ENCODE measurements at regions not wholly inside any gene's neighbourhood (a gene's known extent, or its start where the extent isn't known, plus 50 kb on each side); places are given as distances from the start of the nearest gene placed in this dataset.
A peak's percentile ranks its signal among the peaks of the same experiment; 100 is the strongest.

DNA sequence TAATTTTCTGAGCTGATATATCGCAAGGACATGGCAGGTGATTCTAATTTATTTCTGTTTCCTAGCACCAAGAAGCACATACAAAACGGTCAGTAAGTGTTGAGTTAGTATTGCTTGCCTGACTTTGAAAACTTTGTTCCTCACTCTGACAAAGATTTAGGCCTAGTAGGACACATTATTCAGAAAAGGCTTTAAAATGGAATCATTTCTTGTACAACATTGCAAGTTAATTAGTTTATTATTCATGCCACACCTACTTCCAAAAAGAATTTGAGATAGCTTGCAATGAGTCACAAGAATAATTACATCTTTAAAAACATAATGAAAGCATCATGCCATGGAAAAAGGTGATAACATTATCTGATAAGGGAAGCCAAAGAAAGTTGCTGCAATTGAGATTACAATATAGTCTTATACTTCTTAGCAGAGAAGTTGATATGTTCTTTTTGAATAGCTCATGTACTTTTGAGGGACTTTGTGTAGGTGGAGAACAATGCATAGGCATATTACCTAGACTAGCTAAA lies 474.2 kb downstream of the KLF5 start:
- Histone ChIP-seq H4K8ac (ENCODE audit: low read length) (no peak overlapping the region), H3K79me1 (replicated peaks; ENCODE audit: low read length, poor library complexity, severe bottlenecking) (no peaks in the 10 kb centered on the region), H3K4me1 (ENCODE audit: control insufficient read depth, insufficient read depth, low read depth, low read length) (no peaks in the 10 kb centered on the region), H3K23ac (ENCODE audit: low read length in 2 of 2) (no peak overlapping the region), H2AFZ (ENCODE audit: low read depth, low read length) (no peak overlapping the region), H2BK12ac (ENCODE audit: low read length in 2 of 2) (no peak overlapping the region), H3K9ac (ENCODE audit: low read length) (no peak overlapping the region), H3K27ac (ENCODE audit: low read length, poor library complexity, severe bottlenecking) (no peak overlapping the region), H4K91ac (ENCODE audit: low read length) (no peak overlapping the region), H3K9me3 (ENCODE audit: control insufficient read depth, low read length) (no peaks in the 10 kb centered on the region), H2BK5ac (ENCODE audit: low read depth, low read length, poor library complexity, severe bottlenecking) (no peak overlapping the region), H3K36me3 (ENCODE audit: control insufficient read depth in 1 of 2, insufficient read depth in 2 of 2, low read depth in 1 of 2, low read length in 2 of 2) (no peaks in the 10 kb centered on the region), H2BK120ac (ENCODE audit: low read depth, low read length) (no peak overlapping the region), H3K18ac (ENCODE audit: low read depth in 1 of 2, low read length in 2 of 2) (no peak overlapping the region), H3K27me3 (ENCODE audit: control insufficient read depth in 1 of 2, insufficient read depth in 1 of 2, low read length in 2 of 2) (no peaks in the 10 kb centered on the region), H2AK5ac (ENCODE audit: low read length, severe bottlenecking) (no peak overlapping the region), H3K4ac (ENCODE audit: low read depth in 1 of 2, low read length in 2 of 2) (no peak overlapping the region), H3K4me3 (ENCODE audit: insufficient read depth in 1 of 2, low read depth in 1 of 2, low read length in 2 of 2) (no peak overlapping the region), H2BK15ac (ENCODE audit: low read depth, poor library complexity, severe bottlenecking) (no peak overlapping the region), H3K14ac (ENCODE audit: low read length in 2 of 2) (no peak overlapping the region), H3K4me2 (ENCODE audit: low read length, poor library complexity, severe bottlenecking) (no peak overlapping the region)
- no peak for DNase-seq
- WGBS: no CpG with 5 or more reads among the region's 2 CpGs

DNA sequence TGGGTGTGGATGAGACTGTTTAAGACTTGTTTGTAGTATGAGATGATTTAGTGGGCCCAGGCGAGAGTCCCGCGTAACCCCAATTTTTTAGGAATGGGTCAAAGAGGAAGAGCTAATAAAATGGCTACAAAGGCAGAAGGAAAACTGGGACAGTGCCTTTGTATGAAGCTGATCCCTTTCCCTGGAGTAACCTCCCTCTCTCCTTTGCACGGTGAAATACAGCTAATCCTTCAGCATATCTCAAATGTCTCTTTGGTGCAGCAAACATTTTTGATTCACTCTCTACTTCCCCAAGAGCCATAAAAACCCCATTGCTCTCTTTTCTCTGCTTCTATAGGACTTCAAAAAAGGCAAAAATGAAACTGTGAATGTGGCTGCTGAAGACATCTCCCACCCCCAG lies 473.8 kb downstream of the KLF5 start:
- H3K27ac ChIP-seq (ENCODE audit: low read length, poor library complexity, severe bottlenecking): no peak overlapping the region
- 91% methylated on average over 4 of the region's 4 CpGs for WGBS
- no peak overlapping the region for H4K91ac ChIP-seq (ENCODE audit: low read length)
- no peak overlapping the region for H3K14ac ChIP-seq (ENCODE audit: low read length in 2 of 2)
- no peak overlapping the region for H3K4me3 ChIP-seq (ENCODE audit: insufficient read depth in 1 of 2, low read depth in 1 of 2, low read length in 2 of 2)
- H4K8ac ChIP-seq (ENCODE audit: low read length): no peak overlapping the region
- H3K4ac ChIP-seq (ENCODE audit: low read depth in 1 of 2, low read length in 2 of 2): no peak overlapping the region
- no peak overlapping the region for H2BK15ac ChIP-seq (ENCODE audit: low read depth, poor library complexity, severe bottlenecking)
- no peak overlapping the region for H3K4me2 ChIP-seq (ENCODE audit: low read length, poor library complexity, severe bottlenecking)
- no peak overlapping the region for H3K18ac ChIP-seq (ENCODE audit: low read depth in 1 of 2, low read length in 2 of 2)
- H2AFZ ChIP-seq (ENCODE audit: low read depth, low read length): no peak overlapping the region
- no peak overlapping the region for H3K23ac ChIP-seq (ENCODE audit: low read length in 2 of 2)
- no peak overlapping the region for H2AK5ac ChIP-seq (ENCODE audit: low read length, severe bottlenecking)
- no peak overlapping the region for H2BK120ac ChIP-seq (ENCODE audit: low read depth, low read length)
- H2BK12ac ChIP-seq (ENCODE audit: low read length in 2 of 2): no peak overlapping the region
- no peak for DNase-seq
- H3K9me3 ChIP-seq (ENCODE audit: control insufficient read depth, low read length): no peaks in the 10 kb centered on the region
- H3K4me1 ChIP-seq (ENCODE audit: control insufficient read depth, insufficient read depth, low read depth, low read length): no peaks in the 10 kb centered on the region
- no peaks in the 10 kb centered on the region for H3K27me3 ChIP-seq (ENCODE audit: control insufficient read depth in 1 of 2, insufficient read depth in 1 of 2, low read length in 2 of 2)
- no peaks in the 10 kb centered on the region for H3K79me1 ChIP-seq (replicated peaks; ENCODE audit: low read length, poor library complexity, severe bottlenecking)
- no peak overlapping the region for H3K9ac ChIP-seq (ENCODE audit: low read length)
- no peaks in the 10 kb centered on the region for H3K36me3 ChIP-seq (ENCODE audit: control insufficient read depth in 1 of 2, insufficient read depth in 2 of 2, low read depth in 1 of 2, low read length in 2 of 2)
- no peak overlapping the region for H2BK5ac ChIP-seq (ENCODE audit: low read depth, low read length, poor library complexity, severe bottlenecking)

DNA sequence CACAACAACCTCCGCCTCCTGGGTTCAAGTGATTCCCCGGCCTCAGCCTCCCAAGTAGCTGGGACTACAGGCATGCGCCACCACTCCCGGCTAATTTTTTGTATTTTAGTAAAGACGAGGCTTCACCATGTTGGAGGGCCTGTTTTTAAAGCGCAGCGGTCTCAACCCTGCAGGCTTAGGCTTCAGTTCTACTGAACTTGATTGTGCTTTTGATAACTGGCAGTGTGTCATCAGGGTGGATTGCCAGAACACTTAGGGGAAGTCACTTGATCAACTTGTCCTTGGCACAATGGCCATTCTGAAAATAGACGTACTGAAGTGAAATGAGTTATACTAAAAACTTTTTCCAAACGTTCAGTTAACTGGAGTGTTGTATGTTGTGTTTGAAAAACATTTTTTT lies 472.2 kb downstream of the KLF5 start:
- Histone ChIP-seq H2BK12ac (ENCODE audit: low read length in 2 of 2) (no peak overlapping the region), H3K4ac (ENCODE audit: low read depth in 1 of 2, low read length in 2 of 2) (no peak overlapping the region), H2AK5ac (ENCODE audit: low read length, severe bottlenecking) (no peak overlapping the region), H3K4me2 (ENCODE audit: low read length, poor library complexity, severe bottlenecking) (no peak overlapping the region), H3K4me3 (ENCODE audit: insufficient read depth in 1 of 2, low read depth in 1 of 2, low read length in 2 of 2) (no peak overlapping the region), H3K27ac (ENCODE audit: low read length, poor library complexity, severe bottlenecking) (no peak overlapping the region), H2BK5ac (ENCODE audit: low read depth, low read length, poor library complexity, severe bottlenecking) (no peak overlapping the region), H2BK15ac (ENCODE audit: low read depth, poor library complexity, severe bottlenecking) (no peak overlapping the region), H3K18ac (ENCODE audit: low read depth in 1 of 2, low read length in 2 of 2) (no peak overlapping the region), H2BK120ac (ENCODE audit: low read depth, low read length) (no peak overlapping the region), H3K9ac (ENCODE audit: low read length) (no peak overlapping the region), H3K4me1 (ENCODE audit: control insufficient read depth, insufficient read depth, low read depth, low read length) (no peaks in the 10 kb centered on the region), H3K14ac (ENCODE audit: low read length in 2 of 2) (no peak overlapping the region), H3K27me3 (ENCODE audit: control insufficient read depth in 1 of 2, insufficient read depth in 1 of 2, low read length in 2 of 2) (no peaks in the 10 kb centered on the region), H4K91ac (ENCODE audit: low read length) (no peak overlapping the region), H3K79me1 (replicated peaks; ENCODE audit: low read length, poor library complexity, severe bottlenecking) (no peaks in the 10 kb centered on the region), H2AFZ (ENCODE audit: low read depth, low read length) (no peak overlapping the region), H4K8ac (ENCODE audit: low read length) (no peak overlapping the region), H3K36me3 (ENCODE audit: control insufficient read depth in 1 of 2, insufficient read depth in 2 of 2, low read depth in 1 of 2, low read length in 2 of 2) (no peaks in the 10 kb centered on the region), H3K23ac (ENCODE audit: low read length in 2 of 2) (no peak overlapping the region), H3K9me3 (ENCODE audit: control insufficient read depth, low read length) (no peaks in the 10 kb centered on the region)
- no peak for DNase-seq
- 94% methylated on average over 9 of the region's 9 CpGs for WGBS

DNA sequence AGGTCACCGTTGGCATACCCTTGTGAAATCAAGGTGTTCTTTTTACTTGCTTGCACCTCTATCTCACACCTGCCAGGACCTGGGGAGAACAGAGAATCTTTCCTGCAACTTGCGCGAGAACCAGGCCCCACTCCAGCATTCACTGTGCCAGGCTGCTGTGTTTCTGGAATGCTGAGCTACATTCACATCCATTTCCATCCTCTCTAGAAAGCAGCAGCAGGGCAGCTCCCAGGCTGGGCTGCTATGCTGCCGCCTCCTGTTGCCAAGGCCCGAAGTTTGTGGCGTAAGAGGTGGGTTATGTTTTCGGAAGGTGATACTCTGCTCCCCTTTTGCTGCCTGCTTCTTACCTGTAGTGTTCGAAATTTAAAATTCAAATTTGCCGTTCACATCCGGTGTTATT lies 464.1 kb downstream of the KLF5 start:
- H3K79me1 ChIP-seq (replicated peaks; ENCODE audit: low read length, poor library complexity, severe bottlenecking): no peaks in the 10 kb centered on the region
- no peak overlapping the region for H3K4ac ChIP-seq (ENCODE audit: low read depth in 1 of 2, low read length in 2 of 2)
- no peak overlapping the region for H3K27ac ChIP-seq (ENCODE audit: low read length, poor library complexity, severe bottlenecking)
- H3K9ac ChIP-seq (ENCODE audit: low read length): no peak overlapping the region
- H3K18ac ChIP-seq (ENCODE audit: low read depth in 1 of 2, low read length in 2 of 2): peak overlapping the region in 1 of 2 experiments; percentile 8
- H3K9me3 ChIP-seq (ENCODE audit: control insufficient read depth, low read length): no peaks in the 10 kb centered on the region
- H2AFZ ChIP-seq (ENCODE audit: low read depth, low read length): no peak overlapping the region
- H3K27me3 ChIP-seq (ENCODE audit: control insufficient read depth in 1 of 2, insufficient read depth in 1 of 2, low read length in 2 of 2): no peaks in the 10 kb centered on the region
- H2BK5ac ChIP-seq (ENCODE audit: low read depth, low read length, poor library complexity, severe bottlenecking): no peak overlapping the region
- no peaks in the 10 kb centered on the region for H3K4me1 ChIP-seq (ENCODE audit: control insufficient read depth, insufficient read depth, low read depth, low read length)
- H3K4me2 ChIP-seq (ENCODE audit: low read length, poor library complexity, severe bottlenecking): no peak overlapping the region
- H2BK120ac ChIP-seq (ENCODE audit: low read depth, low read length): no peak overlapping the region
- H4K8ac ChIP-seq (ENCODE audit: low read length): no peak overlapping the region
- WGBS: 89% methylated on average over 10 of the region's 10 CpGs
- no peak for DNase-seq
- H3K4me3 ChIP-seq (ENCODE audit: insufficient read depth in 1 of 2, low read depth in 1 of 2, low read length in 2 of 2): no peak overlapping the region
- H3K36me3 ChIP-seq (ENCODE audit: control insufficient read depth in 1 of 2, insufficient read depth in 2 of 2, low read depth in 1 of 2, low read length in 2 of 2): no peaks in the 10 kb centered on the region
- H2BK15ac ChIP-seq (ENCODE audit: low read depth, poor library complexity, severe bottlenecking): no peak overlapping the region
- H2AK5ac ChIP-seq (ENCODE audit: low read length, severe bottlenecking): no peak overlapping the region
- H2BK12ac ChIP-seq (ENCODE audit: low read length in 2 of 2): peak overlapping the region in 1 of 2 experiments; percentile 15
- no peak overlapping the region for H3K23ac ChIP-seq (ENCODE audit: low read length in 2 of 2)
- H3K14ac ChIP-seq (ENCODE audit: low read length in 2 of 2): no peak overlapping the region
- H4K91ac ChIP-seq (ENCODE audit: low read length): no peak overlapping the region

Measured in mesenchymal stem cell (in vitro differentiated cells and primary cell).